ENCODE measurements at regions not wholly inside any gene's neighbourhood (a gene's known extent, or its start where the extent isn't known, plus 50 kb on each side); places are given as distances from the start of the nearest gene placed in this dataset.
"Not testable (repeated sequence)": the region's sequence is repeated elsewhere in the genome, so short reads cannot be mapped to it uniquely, and the experiment has no call there.

- DNase-seq (ENCODE audit: extremely low read depth, low read depth) = no peak
- no peak for TF ChIP-seq CTCF (IDR thresholded peaks at IDR 0.05; ENCODE audit: low read depth, low read length)
These were observed 274.5 kb downstream of the DACT1 start for GRCh38 chr14:58912287-58912686.

GRCh38 chr14:58912799-58913432, 275.2 kb downstream of the DACT1 start:
- no peak for DNase-seq (ENCODE audit: extremely low read depth, low read depth)
- no peak for TF ChIP-seq CTCF (IDR thresholded peaks at IDR 0.05; ENCODE audit: low read depth, low read length)

- no peak for TF ChIP-seq CTCF (IDR thresholded peaks at IDR 0.05; ENCODE audit: low read depth, low read length)
- no peak for DNase-seq (ENCODE audit: extremely low read depth, low read depth)
These were observed 274.1 kb upstream of the DAAM1 start for GRCh38 chr14:58914279-58914855.

- no peak for TF ChIP-seq CTCF (IDR thresholded peaks at IDR 0.05; ENCODE audit: low read depth, low read length)
- no peak for DNase-seq (ENCODE audit: extremely low read depth, low read depth)
These were observed 272.8 kb upstream of the DAAM1 start for GRCh38 chr14:58915646-58916045.

- DNase-seq (ENCODE audit: extremely low read depth, low read depth) = no peak
- TF ChIP-seq CTCF (IDR thresholded peaks at IDR 0.05; ENCODE audit: low read depth, low read length) = no peak
These were observed 270.3 kb upstream of the DAAM1 start for GRCh38 chr14:58918066-58918738.

GRCh38 chr14:58919217-58919616, 269.2 kb upstream of the DAAM1 start:
- no peak for TF ChIP-seq CTCF (IDR thresholded peaks at IDR 0.05; ENCODE audit: low read depth, low read length)
- no peak for DNase-seq (ENCODE audit: extremely low read depth, low read depth)

GRCh38 chr14:58920230-58920629, 268.2 kb upstream of the DAAM1 start:
- DNase-seq (ENCODE audit: extremely low read depth, low read depth) = no peak
- no peak for TF ChIP-seq CTCF (IDR thresholded peaks at IDR 0.05; ENCODE audit: low read depth, low read length)

GRCh38 chr14:58922201-58922940, 266.1 kb upstream of the DAAM1 start:
- not testable (repeated sequence) for DNase-seq (ENCODE audit: extremely low read depth, low read depth)
